Ishikawa (cell line): ENCODE measurements at regions not wholly inside any gene's neighbourhood (a gene's known extent, or its start where the extent isn't known, plus 50 kb on each side); places are given as distances from the start of the nearest gene placed in this dataset.

ENCODE experiments used
- CREB1 ChIP-seq: IDR thresholded peaks from 2 replicates; pipeline ENCODE4 v1.6.1; 2012; ENCODE audit warnings: low read depth
- MAX ChIP-seq: IDR thresholded peaks from 2 replicates; pipeline ENCODE4 v1.6.1; 2012
- RAD21 ChIP-seq: IDR thresholded peaks from 2 replicates; pipeline ENCODE4 v1.6.1; 2012; ENCODE audit warnings: low read depth
- REST ChIP-seq: IDR thresholded peaks from 2 replicates; pipeline ENCODE4 v1.6.1; 2012; ENCODE audit warnings: low read depth, mild to moderate bottlenecking
- TAF1 ChIP-seq: IDR thresholded peaks from 2 replicates; pipeline ENCODE4 v1.6.1; 2012; ENCODE audit warnings: low read depth, mild to moderate bottlenecking

GRCh38 chr2:134031539-134031938 is 222.3 kb upstream of the MGAT5 start:
- no peak for TF ChIP-seq TAF1
- TF ChIP-seq REST, result no peak
- no peak for TF ChIP-seq CREB1
- no peak for TF ChIP-seq RAD21
- TF ChIP-seq MAX, result no peak
